Inflammatory macrophage treated with lipopolysaccharide for 4 hours (primary cell): ENCODE measurements at regions not wholly inside any gene's neighbourhood (a gene's known extent, or its start where the extent isn't known, plus 50 kb on each side); places are given as distances from the start of the nearest gene placed in this dataset.
"Not testable (repeated sequence)": the region's sequence is repeated elsewhere in the genome, so short reads cannot be mapped to it uniquely, and the experiment has no call there.

Source experiments
- DNase-seq: peaks from one replicate; pipeline ENCODE4 v3.0.0-alpha.2; 2020

DNA sequence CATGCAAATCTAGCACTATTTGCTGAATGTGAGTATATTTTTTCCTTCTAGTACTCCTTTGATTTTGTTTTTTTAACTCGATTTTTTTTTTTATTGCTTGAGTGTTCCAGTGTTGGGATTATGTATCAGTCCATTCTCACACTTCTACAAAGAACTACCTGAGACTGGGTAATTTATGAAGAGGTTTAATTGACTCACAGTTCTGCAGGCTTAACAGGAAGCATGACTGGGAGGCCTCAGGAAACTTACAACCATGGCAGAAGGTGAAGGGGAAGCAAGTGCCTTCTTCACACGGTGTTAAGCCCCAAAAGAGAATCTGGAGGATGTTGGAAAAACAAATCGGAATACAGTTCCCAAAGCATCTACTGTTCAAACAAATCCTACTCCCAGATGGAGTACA, 69.1 kb downstream of the ZNF518B start:
- not testable (repeated sequence) for DNase-seq

GRCh38 chr4:10385994-10386394, 71.2 kb downstream of the ZNF518B start:
- DNase-seq: no peak

DNA sequence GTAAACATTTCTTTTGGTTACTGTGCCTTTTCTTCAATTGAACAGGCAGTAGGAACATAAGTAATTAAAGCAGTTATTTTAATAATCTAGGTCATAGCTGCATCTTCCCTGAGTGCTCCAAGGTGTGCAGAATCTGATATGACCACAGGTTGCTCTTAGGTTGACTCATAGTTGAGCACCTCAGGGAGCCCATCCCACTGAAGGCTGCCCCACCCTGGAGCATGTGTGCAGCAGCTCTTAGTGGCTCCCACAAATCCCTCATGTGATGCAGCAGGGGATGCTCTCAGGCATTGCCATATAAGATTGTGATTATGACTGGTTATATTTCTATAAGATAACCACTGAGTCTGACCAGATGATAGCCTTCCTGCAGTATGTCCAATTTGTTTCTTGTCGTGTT, 72.3 kb downstream of the ZNF518B start:
- DNase-seq: no peak

DNA sequence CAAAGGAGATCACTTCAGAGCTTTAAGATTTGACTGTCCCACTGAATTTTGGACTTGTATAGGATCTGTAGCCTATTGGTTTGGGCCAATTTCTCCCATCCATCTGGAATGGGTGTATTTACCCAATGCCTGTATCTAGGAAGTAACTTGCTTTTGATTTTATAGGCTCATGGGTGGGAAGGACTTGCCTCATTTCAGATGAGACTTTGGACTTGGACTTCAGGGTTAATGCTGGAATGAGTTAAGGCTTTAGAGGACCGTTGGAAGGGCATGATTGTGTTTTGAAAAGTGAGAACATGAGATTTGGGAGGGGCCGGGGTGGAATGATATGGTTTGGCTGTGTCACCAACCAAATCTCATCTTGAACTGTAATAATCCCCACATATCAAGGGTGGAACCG, 73.8 kb downstream of the ZNF518B start:
- no peak for DNase-seq

- not testable (repeated sequence) for DNase-seq
Observed at GRCh38 chr4:10382171-10382570, 75.1 kb downstream of the ZNF518B start.

DNA sequence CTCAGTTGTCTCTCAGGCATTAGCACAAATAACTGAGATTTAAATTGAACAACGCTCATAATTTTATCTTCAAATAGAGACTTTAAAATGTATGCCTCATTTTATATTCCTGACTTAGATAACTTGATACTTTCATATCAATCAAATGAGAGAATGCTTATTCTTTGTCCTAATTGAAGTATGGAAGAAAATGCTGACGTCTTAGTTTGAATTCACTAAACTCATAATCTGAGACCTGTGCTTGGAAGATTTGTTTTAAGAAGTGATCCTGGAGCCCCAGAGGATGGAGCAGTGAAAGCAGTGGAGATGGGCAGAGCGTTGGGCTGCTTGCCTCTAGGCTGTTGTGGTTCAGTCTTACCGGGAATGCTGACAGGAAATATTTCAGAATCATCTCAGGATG, 76.1 kb downstream of the ZNF518B start:
- DNase-seq: no peak

DNA sequence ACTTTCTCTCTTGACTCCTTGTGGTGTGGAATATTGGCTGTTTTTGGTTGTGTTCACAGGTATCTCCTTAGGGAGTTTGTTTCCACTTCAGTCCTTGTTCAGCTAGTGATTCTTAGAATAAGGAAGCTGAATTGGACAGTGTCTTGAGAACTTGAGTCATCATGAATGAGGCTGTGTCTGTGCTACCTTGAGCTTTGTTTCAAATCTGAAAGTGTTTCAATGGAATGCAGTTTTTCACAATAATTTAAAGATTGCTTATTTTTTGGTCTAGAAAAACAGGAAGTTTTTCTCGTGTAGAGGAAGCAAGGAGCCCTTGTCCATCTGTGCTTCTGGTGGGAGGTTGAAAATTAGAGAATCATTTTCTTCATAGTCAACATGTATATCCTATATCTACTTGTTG, 76.5 kb downstream of the ZNF518B start:
- peak; percentile 53 for DNase-seq

- DNase-seq: no peak
Observed at GRCh38 chr4:10371869-10372471, 85.3 kb downstream of the ZNF518B start.

GRCh38 chr4:10371121-10371520, 86.1 kb downstream of the ZNF518B start:
- no peak for DNase-seq

DNA sequence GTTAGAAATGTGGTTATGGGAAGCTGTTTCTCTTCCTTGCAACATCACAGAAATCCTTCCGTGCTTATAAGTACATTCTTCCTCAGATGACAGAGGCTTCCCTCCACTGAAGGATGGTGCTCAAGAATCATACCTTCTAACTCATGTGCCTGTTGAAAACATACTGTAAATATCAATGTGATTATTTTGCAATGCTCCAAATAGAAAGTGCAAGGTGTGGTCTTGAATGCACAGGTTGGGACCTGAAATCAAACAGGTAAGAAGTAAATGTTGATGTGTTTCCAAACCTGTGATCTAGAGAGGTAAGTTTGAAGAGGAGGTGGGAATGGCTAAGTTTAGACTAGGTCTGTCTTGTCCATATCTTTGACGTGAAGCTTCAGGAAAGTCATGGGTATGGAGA, 87.7 kb downstream of the ZNF518B start:
- DNase-seq: no peak

DNA sequence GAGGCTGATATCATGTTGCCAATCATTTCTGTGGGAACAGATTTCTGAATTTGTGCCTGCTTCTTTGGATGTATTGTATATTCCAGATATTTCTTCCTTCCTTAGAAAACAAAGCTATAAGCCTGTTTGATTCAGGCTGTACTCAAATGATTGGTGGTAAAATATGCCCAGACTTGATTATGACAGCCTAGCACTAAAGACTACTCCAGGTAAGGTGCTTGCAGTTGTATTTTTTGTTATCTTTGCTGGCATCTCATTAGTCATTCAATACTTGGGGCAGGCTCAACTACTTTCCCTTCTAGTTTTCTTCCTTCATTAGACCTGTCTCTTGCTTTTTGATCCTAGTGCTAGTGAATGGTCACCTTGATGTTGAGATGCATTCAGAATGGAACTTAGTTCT, 90.6 kb downstream of the ZNF518B start:
- DNase-seq: no peak

DNA sequence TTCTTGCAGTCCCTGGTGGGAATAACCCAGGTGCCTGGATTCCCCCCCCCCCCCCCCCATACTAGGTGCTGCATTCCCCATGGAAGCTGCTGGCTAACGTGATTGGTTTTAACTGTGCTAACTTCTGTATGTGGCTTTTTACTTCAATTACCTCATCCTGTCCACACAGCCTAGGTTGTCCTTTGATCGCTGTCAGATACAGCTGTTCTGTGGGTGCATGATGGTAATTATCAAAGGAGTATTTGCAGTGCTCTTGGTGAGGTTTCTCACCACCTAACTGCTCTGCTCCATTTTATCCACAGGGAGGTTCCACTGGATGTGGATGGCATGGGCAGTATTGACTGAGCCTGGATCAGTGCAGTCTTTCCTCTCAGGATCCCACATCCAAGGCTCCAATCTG, 93.0 kb downstream of the ZNF518B start:
- no peak for DNase-seq

DNA sequence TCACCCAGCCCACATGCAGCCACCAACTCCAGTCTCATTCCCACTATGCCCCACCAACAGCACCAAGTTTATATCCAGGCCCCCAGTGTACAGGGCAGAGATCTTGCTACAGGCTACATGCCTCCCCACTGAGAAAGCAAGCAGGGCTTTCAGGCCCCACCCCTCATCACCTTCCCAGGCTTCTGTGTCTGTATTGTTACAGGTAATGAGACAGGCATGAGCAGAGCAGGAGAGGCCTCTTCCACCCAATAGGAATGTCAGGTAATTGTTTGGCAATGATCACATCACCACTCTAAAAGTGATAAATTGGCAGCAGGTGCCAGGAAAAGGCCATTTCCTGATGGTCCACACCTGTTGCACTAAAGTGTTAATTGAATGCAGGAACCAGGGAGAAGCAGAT, 102.5 kb downstream of the ZNF518B start:
- DNase-seq: no peak

DNA sequence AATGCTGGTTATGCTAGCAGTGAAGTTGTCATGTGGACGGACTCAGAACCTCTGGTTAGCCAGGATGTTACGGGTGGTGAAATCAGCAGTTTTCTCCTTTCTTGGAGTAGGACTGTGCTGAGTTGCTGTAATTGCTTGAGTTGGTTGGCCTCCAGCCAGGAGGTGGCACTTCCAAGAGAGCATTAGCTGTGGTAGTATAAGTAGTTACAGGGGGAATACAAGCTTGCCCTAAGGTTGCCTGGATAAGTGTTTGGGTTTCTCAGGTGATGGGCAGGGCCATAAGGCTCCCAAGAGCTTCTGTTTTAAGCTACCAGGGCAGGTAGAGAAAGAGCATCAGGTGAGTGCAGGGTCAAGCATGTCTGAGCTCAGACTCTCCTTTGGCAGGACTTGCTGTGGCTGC, 103.0 kb downstream of the ZNF518B start:
- DNase-seq: no peak

DNA sequence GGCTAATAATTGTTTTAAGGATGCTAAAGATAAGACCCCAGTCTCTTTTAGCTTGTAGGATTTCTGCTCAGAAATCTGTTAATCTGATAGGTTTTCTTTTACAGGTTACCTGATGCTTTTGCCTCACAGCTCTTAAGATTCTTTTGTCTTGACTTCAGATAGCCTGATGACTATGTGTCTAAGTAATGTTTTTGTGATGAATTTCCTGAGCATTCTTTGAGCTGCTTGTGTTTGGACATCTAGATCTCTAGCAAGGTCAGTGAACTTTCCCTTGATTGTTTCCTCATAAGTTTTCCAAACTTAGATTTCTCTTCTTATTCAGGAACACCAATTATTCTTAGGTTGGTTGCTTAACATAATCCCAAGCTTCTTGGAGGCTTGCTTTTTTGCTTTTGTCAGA, 104.1 kb downstream of the ZNF518B start:
- DNase-seq: no peak

DNA sequence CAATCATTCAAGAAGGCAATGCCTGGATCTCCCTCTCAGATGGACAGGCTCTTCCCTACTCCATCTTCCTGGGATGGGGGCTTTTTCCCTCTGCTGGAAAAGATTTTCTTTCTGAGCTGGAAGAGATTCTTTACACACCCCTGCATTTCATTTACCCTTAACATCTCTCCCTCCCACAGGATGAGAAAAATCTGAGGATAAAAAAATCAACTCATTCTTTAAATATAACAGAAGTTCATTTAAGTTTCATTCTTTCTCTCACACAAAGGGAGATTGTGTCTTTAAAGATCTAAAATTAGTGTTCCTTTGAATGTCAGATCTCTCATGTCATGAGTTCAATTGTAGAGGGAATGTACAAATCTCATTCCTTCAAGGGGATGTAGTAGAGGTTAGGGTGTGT, 109.0 kb downstream of the ZNF518B start:
- DNase-seq: no peak

- no peak for DNase-seq
Observed at GRCh38 chr4:10347815-10348214, 109.4 kb downstream of the ZNF518B start.

DNA sequence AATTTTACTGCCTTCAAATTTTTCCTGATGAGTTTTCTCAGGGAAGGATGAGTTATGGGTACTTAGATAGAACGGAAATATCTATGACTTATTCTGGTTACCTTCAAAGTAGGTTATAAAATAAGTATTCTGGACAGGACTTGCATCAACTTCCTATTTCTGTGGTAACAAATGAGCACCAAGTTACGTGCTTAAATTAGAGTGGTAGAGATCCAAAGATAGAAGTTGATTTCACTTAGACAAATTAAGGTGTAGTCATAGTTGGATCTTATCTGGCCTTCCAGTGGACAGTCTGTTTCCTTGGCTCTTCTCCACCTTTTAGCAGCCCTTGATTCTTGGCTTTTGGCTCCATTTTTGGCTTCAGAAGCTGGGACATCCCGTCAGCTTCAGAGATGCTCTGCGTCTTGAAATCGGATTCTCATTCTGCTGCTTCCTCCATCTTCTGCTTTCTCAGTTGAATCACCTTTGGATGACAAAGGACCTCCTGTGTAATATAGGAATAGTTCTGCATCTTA, 109.9 kb downstream of the ZNF518B start:
- no peak for DNase-seq

DNA sequence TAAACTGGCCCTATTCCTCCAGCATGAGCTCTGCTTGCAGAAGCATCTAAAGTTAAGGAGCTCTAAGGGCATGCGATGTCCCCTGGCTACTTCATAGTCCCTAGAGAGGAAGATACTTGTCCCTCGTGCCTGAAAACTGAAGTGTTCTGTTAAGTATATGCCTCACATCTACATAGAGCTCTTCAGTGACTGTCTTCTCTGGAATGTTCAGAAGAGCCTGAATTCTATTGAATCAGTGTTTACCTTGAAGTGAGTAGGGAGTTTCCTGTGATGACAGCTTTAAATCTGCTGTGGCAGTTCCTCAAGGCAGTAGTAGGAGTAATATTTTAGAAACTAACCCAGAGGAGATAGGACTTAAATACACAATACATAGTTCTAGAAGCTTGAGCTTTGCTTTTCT, 111.2 kb downstream of the ZNF518B start:
- no peak for DNase-seq

- no peak for DNase-seq
Observed at GRCh38 chr4:10345381-10345784, 111.8 kb downstream of the ZNF518B start.

DNA sequence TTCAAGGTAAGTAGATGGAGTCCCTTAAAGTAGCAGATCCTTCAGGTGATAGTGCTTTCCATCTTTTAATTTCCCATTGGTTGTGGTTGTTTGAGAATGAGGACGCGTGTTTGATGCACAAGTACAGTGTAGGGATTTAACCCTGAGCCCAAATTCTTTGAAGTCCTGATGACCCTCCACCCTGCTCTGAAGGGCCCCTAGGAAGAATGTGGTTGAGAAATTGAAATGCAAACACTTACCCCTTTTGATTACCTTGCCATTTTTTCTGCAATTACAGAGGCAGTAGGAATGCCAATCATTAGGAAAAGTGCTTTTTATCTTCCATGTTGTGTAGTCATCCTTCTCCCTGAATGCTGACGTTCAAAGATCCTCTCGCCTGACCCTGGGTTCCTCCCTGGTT, 112.4 kb downstream of the ZNF518B start:
- DNase-seq: no peak

DNA sequence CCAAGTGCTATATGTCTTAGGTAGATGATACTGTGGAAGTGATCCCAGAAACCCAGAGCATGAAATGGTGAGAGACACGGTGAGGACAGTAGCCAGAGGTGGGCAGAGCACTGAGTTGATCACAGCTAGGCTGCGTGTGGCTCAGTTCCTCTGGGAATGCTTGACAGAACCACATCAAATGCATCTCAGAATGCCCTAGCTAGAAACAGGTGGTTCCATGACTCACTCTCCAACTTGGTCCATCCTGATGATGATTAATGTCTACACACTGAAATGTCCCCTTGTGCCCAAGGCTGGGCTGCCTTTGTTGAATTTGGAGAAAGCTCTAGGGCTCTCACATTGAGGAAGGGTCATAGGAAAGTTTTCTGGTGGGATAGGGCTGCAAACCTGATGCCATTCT, 113.6 kb downstream of the ZNF518B start:
- DNase-seq: no peak

DNA sequence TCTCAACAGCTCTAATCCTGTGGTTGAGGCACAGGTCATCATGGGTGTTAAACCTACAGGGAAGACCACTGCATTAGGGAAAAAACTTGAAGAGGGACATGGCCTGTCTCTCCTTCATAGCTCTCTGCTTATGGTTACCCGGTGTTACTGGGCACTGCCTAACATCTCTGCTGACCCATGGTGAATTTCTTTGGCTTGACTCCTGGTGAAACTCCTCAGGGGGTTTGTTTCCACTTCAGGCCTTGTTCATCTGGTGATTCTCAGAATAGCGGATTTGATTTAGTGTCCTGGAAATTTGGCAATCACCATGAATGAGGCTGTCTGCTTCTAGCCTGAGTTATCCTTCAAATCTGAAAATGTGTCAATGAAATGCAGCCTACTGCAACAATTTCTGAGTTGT, 114.4 kb downstream of the ZNF518B start:
- no peak for DNase-seq

- DNase-seq: no peak
Observed at GRCh38 chr4:10336471-10336870, 120.8 kb downstream of the ZNF518B start.

- no peak for DNase-seq
Observed at GRCh38 chr4:10335050-10335449, 122.2 kb downstream of the ZNF518B start.
